ENCODE measurements at regions not wholly inside any gene's neighbourhood (a gene's known extent, or its start where the extent isn't known, plus 50 kb on each side); places are given as distances from the start of the nearest gene placed in this dataset.
"Not testable (repeated sequence)": the region's sequence is repeated elsewhere in the genome, so short reads cannot be mapped to it uniquely, and the experiment has no call there.

DNA sequence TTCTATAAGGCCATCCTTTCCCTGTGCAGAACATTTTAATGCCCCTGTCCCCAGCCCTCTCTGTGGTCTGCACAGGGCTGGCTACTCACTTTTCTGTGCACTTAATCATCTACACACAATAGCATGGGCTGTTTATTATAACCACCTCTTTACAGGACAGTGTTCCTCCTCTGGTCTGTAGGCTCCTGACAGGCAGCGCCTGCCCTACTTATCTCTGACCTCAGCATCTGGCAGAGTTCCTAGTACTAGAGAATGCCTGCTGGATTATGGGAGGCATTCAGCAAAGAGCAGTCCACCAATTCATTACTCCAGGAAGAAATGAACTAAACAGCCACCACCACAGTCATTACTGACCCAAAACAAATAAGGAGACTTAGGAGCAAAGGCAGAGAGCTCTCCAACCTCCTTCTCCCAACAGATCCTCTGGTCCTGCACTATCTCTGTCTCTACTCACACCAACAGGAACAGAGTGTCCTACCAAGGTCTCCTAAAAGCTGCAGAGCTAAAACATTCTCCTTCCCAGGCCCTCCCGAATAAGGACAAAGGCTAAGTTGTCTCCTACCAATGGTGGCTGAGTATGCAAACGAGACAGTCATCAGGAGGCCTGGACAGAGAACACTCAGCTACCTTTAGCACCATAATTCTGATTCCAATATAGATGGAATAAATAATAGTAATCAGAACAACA lies 279.2 kb downstream of the QDPR start:
- no peak for DNase-seq

- DNase-seq: not testable (repeated sequence)
Observed at GRCh38 chr4:17231880-17232475, 279.9 kb downstream of the QDPR start.

GRCh38 chr4:17230727-17231126 lies 281.2 kb downstream of the QDPR start:
- no peak for DNase-seq

DNA sequence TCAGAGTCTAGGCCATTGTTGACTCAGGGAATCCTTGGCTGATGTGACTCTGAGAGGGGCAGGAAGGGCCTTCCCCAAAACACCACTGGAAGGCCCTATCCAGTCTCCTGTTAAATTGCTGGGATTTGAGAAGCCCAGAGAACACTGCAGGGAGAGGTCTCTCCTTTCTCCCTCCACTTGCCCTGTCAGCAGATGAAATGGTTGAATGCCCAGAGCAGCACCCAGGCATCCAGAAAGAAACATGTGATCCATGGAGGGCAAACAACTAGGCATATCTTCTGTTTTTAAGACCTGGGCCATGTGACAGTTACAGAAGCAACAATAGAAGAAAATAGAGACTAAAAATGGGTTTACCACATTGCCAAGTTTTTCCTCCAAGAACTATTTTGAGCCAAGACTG lies 291.1 kb downstream of the QDPR start:
- DNase-seq: no peak

DNA sequence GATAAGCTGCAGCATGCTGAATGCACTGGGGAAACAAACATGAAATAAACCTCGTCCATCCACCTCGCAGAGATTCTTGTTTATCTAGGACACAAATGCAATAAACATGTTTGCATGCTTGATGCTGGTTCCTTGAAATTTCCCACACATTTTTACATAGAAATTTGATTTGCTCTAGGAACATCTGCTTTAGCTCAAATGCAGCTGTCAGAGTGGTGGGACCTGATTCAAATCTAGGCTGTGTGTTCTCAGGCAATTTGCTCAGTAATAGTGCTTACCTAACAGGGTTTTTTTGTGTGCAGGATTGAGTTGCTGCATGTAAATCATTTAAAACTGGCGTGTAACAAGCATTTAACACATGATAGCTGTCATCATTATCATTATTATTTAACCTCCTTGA lies 293.1 kb downstream of the QDPR start:
- no peak for DNase-seq

- DNase-seq: no peak
Observed at GRCh38 chr4:17206829-17207801, 304.8 kb downstream of the QDPR start.

GRCh38 chr4:17204908-17205307 lies 306.5 kb upstream of the LDB2 start:
- no peak for DNase-seq

DNA sequence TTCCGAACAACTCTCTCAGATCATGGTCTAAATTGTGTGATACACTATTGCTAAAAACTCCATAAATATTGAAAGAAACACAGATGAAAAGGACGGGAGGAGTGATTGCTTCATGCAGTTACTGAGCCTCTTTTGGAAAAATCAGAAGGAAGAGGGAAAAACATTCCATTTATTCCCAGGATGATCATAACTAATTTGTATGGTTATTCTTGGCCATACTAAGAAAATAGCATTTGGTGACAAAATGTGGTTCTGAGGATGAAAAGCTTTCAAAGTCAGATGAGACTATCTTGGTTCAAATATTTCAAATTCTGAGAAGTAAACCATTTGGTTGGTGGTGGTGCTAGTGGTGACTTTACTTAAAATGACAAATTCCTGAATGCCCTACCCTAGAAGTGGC lies 305.4 kb upstream of the LDB2 start:
- no peak for DNase-seq

DNA sequence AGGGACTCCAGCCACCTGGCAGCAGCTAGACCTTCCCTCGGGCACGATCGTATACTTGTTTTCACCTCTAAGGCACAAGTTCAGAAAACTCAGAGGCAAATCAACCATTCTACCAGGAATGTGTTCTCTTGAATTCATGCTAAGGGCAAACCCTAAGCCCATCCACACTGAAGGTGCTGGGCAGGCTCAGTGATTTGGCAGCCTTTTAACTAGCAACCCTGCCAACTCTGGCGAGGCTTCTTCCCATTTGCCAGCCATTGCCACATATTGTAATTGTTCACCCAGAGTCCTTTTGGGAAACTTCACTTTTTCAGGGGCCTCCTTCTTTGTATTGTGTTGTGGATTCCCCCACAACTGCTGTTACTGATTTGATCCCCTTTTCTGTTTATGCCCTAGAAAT lies 298.6 kb upstream of the LDB2 start:
- no peak for DNase-seq

DNA sequence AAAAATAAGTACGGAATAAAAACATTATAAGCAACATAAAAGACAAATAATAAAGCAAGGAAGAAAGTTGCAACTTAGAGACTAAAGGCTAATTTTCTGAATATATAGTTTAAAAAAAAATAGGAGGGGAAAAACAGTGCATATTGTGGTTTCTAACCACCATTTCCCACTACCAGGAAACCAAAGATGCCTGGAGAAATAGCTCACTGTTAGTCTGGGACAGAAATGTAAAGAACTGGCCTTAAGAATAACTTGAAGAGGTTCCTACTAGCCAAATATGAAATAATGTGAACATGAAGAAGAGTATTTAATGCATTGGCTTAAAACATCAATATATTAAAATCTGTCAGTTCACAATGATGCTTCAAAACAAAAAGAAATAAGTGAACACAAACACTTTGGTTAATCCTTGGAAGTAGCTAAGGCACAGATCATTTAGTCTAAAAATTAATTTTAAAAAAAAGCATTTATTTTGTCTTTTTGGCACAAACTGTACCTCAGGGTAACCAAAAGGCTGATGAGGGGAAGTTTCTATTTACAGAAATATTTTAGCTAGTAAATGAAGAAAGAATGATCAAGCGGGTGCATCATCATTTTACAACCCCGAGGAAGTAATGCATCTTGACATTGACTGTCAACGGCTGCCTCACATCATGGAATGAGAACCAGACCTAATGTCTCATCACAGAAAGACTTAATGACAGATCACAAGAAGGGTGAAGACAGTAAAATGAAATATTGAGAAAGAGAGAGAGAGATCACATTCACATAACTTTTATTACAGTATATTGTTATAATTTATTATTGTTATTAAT lies 297.2 kb upstream of the LDB2 start:
- no peak for DNase-seq

DNA sequence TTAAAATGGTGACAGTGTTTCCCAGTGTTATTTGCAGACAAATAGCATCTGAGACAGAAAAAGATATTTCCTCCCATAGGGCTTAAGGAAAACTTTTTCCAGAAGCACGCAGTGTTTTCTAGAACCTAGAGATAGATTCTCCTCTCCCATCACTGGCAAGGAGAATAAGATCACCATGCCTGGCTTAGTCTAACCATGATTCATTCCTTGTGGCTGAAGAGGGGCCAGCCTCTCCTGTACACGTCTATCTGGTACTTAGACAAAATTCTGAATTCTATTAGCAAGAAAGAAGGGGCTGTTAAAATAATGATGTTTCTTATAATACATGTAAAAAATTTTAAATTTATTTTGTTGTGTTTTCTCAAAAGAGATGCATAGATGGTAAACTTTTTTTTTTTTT lies 296.1 kb upstream of the LDB2 start:
- no peak for DNase-seq

DNA sequence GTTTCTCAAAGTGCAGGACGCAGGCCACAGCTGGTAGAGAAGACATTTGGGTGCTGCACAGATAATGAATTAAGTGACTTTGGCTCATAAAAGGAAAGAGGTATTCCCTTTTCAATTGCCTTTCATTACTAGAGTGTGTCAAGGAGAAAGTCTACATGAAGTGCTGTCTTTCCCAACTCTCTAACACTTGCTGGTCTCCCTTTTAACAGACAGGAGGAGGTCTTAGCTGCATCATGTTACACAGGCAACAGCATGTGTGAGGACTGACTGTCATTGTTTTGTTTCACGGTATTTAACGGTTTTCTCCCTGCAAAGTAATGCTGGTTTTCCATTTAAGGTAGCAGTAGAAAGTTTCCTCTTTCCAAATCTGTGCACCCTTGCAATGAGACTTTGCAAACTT lies 291.3 kb upstream of the LDB2 start:
- no peak for DNase-seq

- peak; percentile 58 for DNase-seq
Observed at GRCh38 chr4:17189401-17189720, 290.9 kb upstream of the LDB2 start.

DNA sequence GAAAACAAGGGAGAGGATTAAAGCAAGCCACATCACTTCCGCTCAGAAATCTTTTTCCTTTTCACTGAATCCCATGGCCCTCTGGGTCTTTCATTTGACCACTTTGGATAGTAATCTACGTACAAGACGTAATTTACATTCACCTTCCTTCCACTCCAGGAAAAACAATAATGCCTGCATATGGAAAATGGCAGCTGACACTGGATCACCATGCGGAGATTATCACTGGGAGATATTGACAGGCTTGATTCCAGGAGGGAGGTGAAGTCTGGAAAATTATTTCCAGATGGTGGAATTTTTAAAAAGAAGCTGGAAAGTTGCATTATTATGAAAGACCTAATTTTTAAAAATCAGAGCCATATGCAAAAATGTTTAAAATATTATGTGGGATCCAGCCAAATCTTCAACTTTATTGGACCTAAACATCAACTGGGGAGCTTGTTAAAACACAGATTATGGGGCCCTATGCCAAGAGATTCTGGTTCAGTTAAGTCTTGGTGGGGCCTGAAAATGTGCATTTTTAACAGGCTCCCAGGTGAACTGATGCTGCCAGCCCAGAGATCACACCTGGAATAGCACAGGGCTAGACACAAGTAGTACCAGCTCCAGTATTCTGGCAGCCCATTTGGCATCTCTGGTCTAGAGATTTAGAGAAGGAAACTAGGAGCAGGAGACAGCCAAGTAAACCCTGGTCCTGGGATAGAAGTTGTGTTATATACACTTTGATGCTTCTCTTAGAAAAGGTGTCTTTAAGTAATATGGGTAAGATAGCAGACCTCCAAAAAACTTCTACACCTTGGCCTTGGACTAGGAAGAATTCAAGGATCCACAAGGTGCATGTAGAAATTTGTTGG lies 290.3 kb upstream of the LDB2 start:
- DNase-seq: peak; percentile 70

GRCh38 chr4:17188125-17188524 lies 289.7 kb upstream of the LDB2 start:
- peak; percentile 65 for DNase-seq

DNA sequence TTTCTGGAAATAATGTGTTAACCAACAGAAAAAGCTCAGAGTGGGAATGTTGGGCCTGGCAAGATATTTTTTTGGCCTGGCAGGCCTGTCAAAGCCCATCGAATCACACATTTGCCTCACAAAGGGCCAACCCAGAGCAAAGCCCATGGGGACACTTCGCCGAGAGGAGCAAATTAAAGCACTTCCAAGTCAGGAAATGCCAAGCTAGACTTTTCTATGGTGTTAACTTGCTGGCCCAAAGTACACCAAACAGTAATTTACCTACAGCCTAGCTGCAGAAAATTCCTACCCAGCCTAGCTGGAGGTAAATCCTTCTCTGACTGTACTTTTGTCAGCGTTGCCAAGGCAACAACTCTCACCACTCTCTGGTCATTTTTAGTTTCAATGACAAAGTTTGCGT lies 288.6 kb upstream of the LDB2 start:
- DNase-seq: peak; percentile 54

- no peak for DNase-seq
Observed at GRCh38 chr4:17182888-17183287, 284.4 kb upstream of the LDB2 start.

- no peak for DNase-seq
Observed at GRCh38 chr4:17174751-17175150, 276.3 kb upstream of the LDB2 start.

GRCh38 chr4:17173300-17173699 lies 274.9 kb upstream of the LDB2 start:
- no peak for DNase-seq

- DNase-seq: no peak
Observed at GRCh38 chr4:17170131-17170530, 271.7 kb upstream of the LDB2 start.

DNA sequence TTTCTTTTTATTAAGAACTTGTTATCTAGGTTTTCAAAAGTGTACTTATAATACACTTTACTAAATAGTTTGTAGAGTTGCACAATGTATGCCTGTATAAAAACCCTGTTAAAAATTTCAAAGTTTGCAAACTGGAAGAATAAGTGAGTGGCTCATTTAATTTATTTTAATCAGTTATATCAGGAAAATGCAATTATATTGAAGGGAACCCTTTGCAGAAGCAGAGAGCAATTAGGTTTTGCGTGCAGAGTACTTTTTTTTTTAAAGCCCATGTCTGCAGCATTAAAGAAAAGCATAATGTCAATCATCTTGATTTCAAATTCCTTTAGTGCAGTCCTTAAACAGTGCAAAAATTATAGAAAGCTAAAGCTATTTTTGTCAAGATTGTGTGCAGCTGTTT lies 271.3 kb upstream of the LDB2 start:
- DNase-seq: no peak

DNA sequence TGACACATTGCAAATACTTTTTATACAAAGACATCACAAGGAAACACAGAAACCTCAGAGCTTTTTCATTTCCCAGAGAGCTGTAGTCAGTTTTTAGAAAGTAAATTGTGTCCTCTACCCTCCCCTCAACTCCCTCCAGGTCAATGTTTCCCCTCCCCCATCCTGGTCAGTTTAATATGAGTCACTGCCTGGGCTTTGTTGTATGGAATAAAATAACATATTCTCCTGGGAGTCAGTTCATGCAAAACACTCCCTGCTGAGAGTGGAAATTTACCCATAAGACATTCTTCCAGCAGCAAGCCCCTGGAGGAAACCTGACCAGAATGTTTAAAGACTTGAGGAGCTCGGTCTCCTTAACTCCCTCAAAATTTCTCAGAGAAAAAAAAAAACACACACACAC lies 270.1 kb upstream of the LDB2 start:
- no peak for DNase-seq
